H1 (cell line): ENCODE measurements at regions not wholly inside any gene's neighbourhood (a gene's known extent, or its start where the extent isn't known, plus 50 kb on each side); places are given as distances from the start of the nearest gene placed in this dataset.

Experiments used
- CTCF ChIA-PET: fragments of 300-600 bp; sonication (Branson Sonifier 250); formaldehyde crosslinking; loops from one replicate; lab custom pipeline; 2021; ENCODE audit not compliant: partially characterized antibody; lab: Charles Lee
- POLR2A ChIA-PET: fragments of 300-600 bp; sonication (Branson Sonifier 250); formaldehyde crosslinking; loops from one replicate; lab custom pipeline; 2021; ENCODE audit warnings: inconsistent platforms; ENCODE audit not compliant: partially characterized antibody; lab: Charles Lee
- DNase-seq, 2 experiments: peaks; one replicate each; pipeline versions ENCODE4 v3.0.0 to v3.0.0-alpha.2; 2010 to 2022; ENCODE audit warnings: low spot score in 2 of 2, low read depth in 1 of 2, mixed read lengths in 1 of 2
- FAIRE-seq: peaks from 2 replicates; lab custom pipeline; 2011; peaks lifted over from hg19 to GRCh38; lab: Jason Lieb, UNC
- H2AFZ ChIP-seq: 2 replicates; pipeline ENCODE4 v1.8.1; 2012; ENCODE audit warnings: low read length, inconsistent platforms
- H2AK5ac ChIP-seq: 2 replicates; pipeline ENCODE4 v1.6.1; 2013; ENCODE audit warnings: low read depth, low read length
- H2BK120ac ChIP-seq: replicated peaks from 2 replicates; pipeline ENCODE3; 2013; ENCODE audit warnings: low read depth, low read length, inconsistent platforms
- H2BK12ac ChIP-seq: 2 replicates; pipeline ENCODE4 v1.6.1; 2013; ENCODE audit warnings: low read depth, low read length
- H2BK15ac ChIP-seq: 2 replicates; pipeline ENCODE4 v1.6.1; 2013; ENCODE audit warnings: low read length
- H2BK20ac ChIP-seq: 2 replicates; pipeline ENCODE4 v1.6.1; 2013; ENCODE audit warnings: low read length
- H2BK5ac ChIP-seq: 2 replicates; pipeline ENCODE4 v1.6.1; 2013; ENCODE audit warnings: low read depth, low read length
- H3K14ac ChIP-seq: 2 replicates; pipeline ENCODE4 v1.6.1; 2013; ENCODE audit warnings: inconsistent platforms; ENCODE audit not compliant: insufficient read length
- H3K18ac ChIP-seq: 2 replicates; pipeline ENCODE4 v1.6.1; 2013; ENCODE audit warnings: low read length; ENCODE audit errors: extremely low read depth
- H3K23ac ChIP-seq: 2 replicates; pipeline ENCODE4 v1.6.1; 2013; ENCODE audit warnings: inconsistent platforms; ENCODE audit not compliant: insufficient read length
- H3K23me2 ChIP-seq: 2 replicates; pipeline ENCODE4 v1.6.1; 2013; ENCODE audit warnings: low read depth, low read length
- H3K27ac ChIP-seq: 2 replicates; pipeline ENCODE4 v1.6.1; 2011; ENCODE audit warnings: low read depth, low read length, inconsistent platforms
- H3K27me3 ChIP-seq, 4 experiments: replicated peaks in 1 of 4; 1 replicate in 1 of 4; 2 replicates in 3 of 4; pipeline versions ENCODE4 v1.6.1 to v1.8.1; 2011 to 2013; ENCODE audit warnings: low read length in 3 of 4, mild to moderate bottlenecking in 3 of 4, inconsistent platforms in 2 of 4, mixed read lengths in 2 of 4, moderate library complexity in 1 of 4; ENCODE audit not compliant: control insufficient read depth in 3 of 4, insufficient read depth in 3 of 4; ENCODE audit errors: extremely low read depth in 1 of 4
- H3K36me3 ChIP-seq, 4 experiments: 2 replicates each; pipeline versions ENCODE4 v1.6.1 to v1.8.1; 2011 to 2013; ENCODE audit warnings: mild to moderate bottlenecking in 4 of 4, low read length in 3 of 4, moderate library complexity in 2 of 4, control low read depth in 1 of 4, inconsistent platforms in 1 of 4; ENCODE audit not compliant: insufficient read depth in 4 of 4, control insufficient read depth in 2 of 4
- H3K4ac ChIP-seq: replicated peaks from 2 replicates; pipeline ENCODE3; 2013; ENCODE audit warnings: low read length, low read depth, mixed read lengths, inconsistent platforms; ENCODE audit not compliant: insufficient read length
- H3K4me1 ChIP-seq, 4 experiments: replicated peaks in 1 of 4; 1 replicate in 1 of 4; 2 replicates in 3 of 4; pipeline versions ENCODE4 v1.6.1 to v1.8.1; 2011 to 2013; ENCODE audit warnings: low read length in 3 of 4, inconsistent platforms in 2 of 4, mixed read lengths in 1 of 4; ENCODE audit not compliant: insufficient read depth in 4 of 4, control insufficient read depth in 3 of 4
- H3K4me2 ChIP-seq, 2 experiments: 2 replicates each; pipeline versions ENCODE4 v1.6.1 to v1.8.1; 2011 to 2013; ENCODE audit warnings: low read depth in 2 of 2, low read length in 2 of 2, control low read depth in 1 of 2, inconsistent platforms in 1 of 2, mild to moderate bottlenecking in 1 of 2; ENCODE audit not compliant: insufficient read depth in 1 of 2
- H3K4me3 ChIP-seq, 4 experiments: fragments of 200-600, 300-600 bp in 1 of 4; sonication (generic), shearing (Covaris generic), sonication (Bioruptor Twin) in 1 of 4; 2 replicates each; pipeline versions ENCODE4 v1.5.1 to v1.8.1; 2011 to 2016; ENCODE audit warnings: low read length in 4 of 4, low read depth in 3 of 4, control low read depth in 2 of 4, inconsistent platforms in 2 of 4, mild to moderate bottlenecking in 2 of 4, mixed read lengths in 1 of 4, moderate library complexity in 1 of 4; ENCODE audit not compliant: insufficient read depth in 2 of 4; ENCODE audit errors: extremely low read depth in 1 of 4
- H3K56ac ChIP-seq: replicated peaks from 2 replicates; pipeline ENCODE3; 2013; ENCODE audit warnings: low read depth, mild to moderate bottlenecking, mixed read lengths, low read length, inconsistent platforms; ENCODE audit not compliant: insufficient read length
- H3K79me1 ChIP-seq: 2 replicates; pipeline ENCODE4 v1.6.1; 2013; ENCODE audit warnings: low read depth, low read length, control low read depth
- H3K79me2 ChIP-seq, 2 experiments: 2 replicates each; pipeline versions ENCODE4 v1.6.1 to v1.8.1; 2012 to 2013; ENCODE audit warnings: low read length in 2 of 2, mild to moderate bottlenecking in 2 of 2, inconsistent platforms in 1 of 2; ENCODE audit not compliant: insufficient read depth in 2 of 2, control insufficient read depth in 1 of 2
- H3K9ac ChIP-seq, 4 experiments: replicated peaks in 1 of 4; 1 replicate in 1 of 4; 2 replicates in 3 of 4; pipeline versions ENCODE4 v1.6.1 to v1.8.1; 2011 to 2013; ENCODE audit warnings: low read depth in 3 of 4, low read length in 3 of 4, control low read depth in 2 of 4, mild to moderate bottlenecking in 2 of 4, moderate library complexity in 2 of 4, inconsistent platforms in 1 of 4; ENCODE audit errors: extremely low read depth in 1 of 4
- H3K9me3 ChIP-seq, 2 experiments: 2 replicates each; pipeline versions ENCODE4 v1.6.1 to v1.8.1; 2012 to 2013; ENCODE audit warnings: mild to moderate bottlenecking in 2 of 2, moderate library complexity in 2 of 2, control low read depth in 1 of 2, inconsistent platforms in 1 of 2, low read depth in 1 of 2, low read length in 1 of 2, mixed read lengths in 1 of 2; ENCODE audit not compliant: insufficient read depth in 2 of 2
- H4K20me1 ChIP-seq, 2 experiments: replicated peaks in 1 of 2; 2 replicates each; pipeline versions ENCODE3 to v1.8.1; 2011 to 2013; ENCODE audit warnings: inconsistent platforms in 2 of 2, low read length in 2 of 2, mild to moderate bottlenecking in 1 of 2; ENCODE audit not compliant: insufficient read depth in 2 of 2, control insufficient read depth in 1 of 2
- H4K5ac ChIP-seq: 2 replicates; pipeline ENCODE4 v1.6.1; 2013; ENCODE audit warnings: low read length, low read depth, mixed read lengths, inconsistent platforms; ENCODE audit not compliant: insufficient read length
- H4K8ac ChIP-seq: 2 replicates; pipeline ENCODE4 v1.8.0; 2013; ENCODE audit warnings: mild to moderate bottlenecking, moderate library complexity, low read length, inconsistent platforms; ENCODE audit not compliant: insufficient read depth; ENCODE audit errors: extremely low read depth
- H4K91ac ChIP-seq: replicated peaks from 2 replicates; pipeline ENCODE3; 2013; ENCODE audit warnings: low read length, mixed read lengths, inconsistent platforms; ENCODE audit not compliant: insufficient read length
- EZH2 ChIP-seq: fragments of 200-600 bp; sonication (generic); IDR thresholded peaks from 2 replicates; pipeline ENCODE4 v1.7.1; 2012; ENCODE audit warnings: low read depth, mild to moderate bottlenecking, moderate library complexity, low read length, inconsistent platforms; ENCODE audit not compliant: severe bottlenecking
- HDAC2 ChIP-seq, 2 experiments: fragments of 300-600 bp in 1 of 2; sonication (generic) in 1 of 2; IDR thresholded peaks; 2 replicates each; pipeline ENCODE4 v1.6.1; 2011 to 2012; ENCODE audit warnings: low read depth in 2 of 2, low read length in 2 of 2, mild to moderate bottlenecking in 2 of 2, moderate library complexity in 2 of 2, borderline replicate concordance in 1 of 2, inconsistent platforms in 1 of 2
- KDM5A ChIP-seq: fragments of 200-600 bp; IDR thresholded peaks from 2 replicates; pipeline ENCODE4 v1.7.1; 2012; ENCODE audit warnings: mild to moderate bottlenecking, low read length, inconsistent platforms, mixed read lengths
- NANOG ChIP-seq: IDR thresholded peaks from 2 replicates; pipeline ENCODE4 v1.6.1; 2011; ENCODE audit warnings: low read length, low read depth, mild to moderate bottlenecking, inconsistent platforms; ENCODE audit not compliant: insufficient read depth, poor library complexity, severe bottlenecking
- NRF1 ChIP-seq: IDR thresholded peaks from 2 replicates; pipeline ENCODE4 v1.6.1; 2011; ENCODE audit warnings: mild to moderate bottlenecking, low read depth, low read length, improper control_type of control experiment
- PHF8 ChIP-seq: fragments of 200-600 bp; sonication (generic); conservative IDR thresholded peaks from 2 replicates; pipeline ENCODE4 v1.7.1; 2012; ENCODE audit warnings: low read depth, mild to moderate bottlenecking, inconsistent platforms, low read length, moderate library complexity
- POU5F1 ChIP-seq: IDR thresholded peaks from 2 replicates; pipeline ENCODE4 v1.6.1; 2011; ENCODE audit warnings: low read depth, mild to moderate bottlenecking, low read length, moderate library complexity
- RBBP5 ChIP-seq: IDR thresholded peaks from 2 replicates; pipeline ENCODE4 v1.7.1; 2012; ENCODE audit warnings: low read depth, mild to moderate bottlenecking, inconsistent platforms, low read length, moderate library complexity, borderline replicate concordance
- SAP30 ChIP-seq: fragments of 300-600 bp; sonication (generic); IDR thresholded peaks from 2 replicates; pipeline ENCODE4 v1.7.1; 2012; ENCODE audit warnings: low read length, moderate library complexity, mild to moderate bottlenecking, inconsistent platforms; ENCODE audit not compliant: insufficient read depth, insufficient replicate concordance
- SIN3A ChIP-seq, 2 experiments: IDR thresholded peaks in 1 of 2; conservative IDR thresholded peaks in 1 of 2; 2 replicates each; pipeline ENCODE4 v1.6.1; 2011 to 2012; ENCODE audit warnings: low read length in 2 of 2, improper control_type of control experiment in 1 of 2, low read depth in 1 of 2, mild to moderate bottlenecking in 1 of 2
- SP4 ChIP-seq: IDR thresholded peaks from 2 replicates; pipeline ENCODE4 v1.6.1; 2012; ENCODE audit warnings: low read length, inconsistent platforms
- SRF ChIP-seq: IDR thresholded peaks from 2 replicates; pipeline ENCODE4 v1.6.1; 2011; ENCODE audit warnings: mild to moderate bottlenecking, low read depth, low read length, moderate library complexity
- TAF1 ChIP-seq: IDR thresholded peaks from 2 replicates; pipeline ENCODE4 v1.6.1; 2011; ENCODE audit warnings: mild to moderate bottlenecking, low read depth, low read length
- WGBS, 2 experiments: shearing (Covaris generic) in 1 of 2; methylation state at CpG; one replicate each; pipeline versions ENCODE4 v1.1.6 to v1.1.7; 2013 to 2015; ENCODE audit warnings: low lambda C conversion rate in 2 of 2, mixed read lengths in 2 of 2, inconsistent platforms in 1 of 2, low coverage in 1 of 2, missing lambda C conversion rate in 1 of 2; ENCODE audit not compliant: insufficient replicate concordance in 2 of 2, insufficient coverage in 1 of 2, insufficient read length in 1 of 2; ENCODE audit errors: extremely low coverage in 1 of 2, missing lambda C conversion rate in 1 of 2; 5-methylcytosine and 5-hydroxymethylcytosine counted together

DNA sequence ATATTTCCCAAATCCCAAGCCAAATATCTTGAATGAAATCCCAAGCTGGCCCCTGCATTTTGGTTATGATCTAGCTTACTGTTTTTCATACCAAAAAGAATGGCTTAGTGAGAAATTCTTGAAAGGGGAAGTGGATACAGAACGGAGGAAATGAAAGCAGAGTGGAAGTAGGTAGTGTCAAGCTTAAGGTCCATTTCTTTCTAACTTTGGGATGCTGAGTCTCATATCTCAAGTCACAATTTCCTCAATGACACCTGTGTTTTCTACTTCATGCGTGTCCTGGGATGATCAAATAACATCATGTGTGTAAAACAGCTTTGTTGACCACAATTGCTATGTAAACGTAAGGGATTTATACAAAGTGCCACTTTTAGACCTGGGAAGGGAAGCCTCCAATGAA lies 238.8 kb upstream of the SLC35B3 start:
- H3K79me2 ChIP-seq = no peaks in the 10 kb centered on the region
- H3K27me3 ChIP-seq = no peaks in the 10 kb centered on the region
- DNase-seq = no peak
- H2BK20ac ChIP-seq = no peak overlapping the region
- no peak overlapping the region for H3K4me2 ChIP-seq
- no peak overlapping the region for H3K27ac ChIP-seq
- no peak overlapping the region for H4K8ac ChIP-seq
- H4K5ac ChIP-seq = no peak overlapping the region
- H4K91ac ChIP-seq = no peak overlapping the region
- H2BK12ac ChIP-seq = no peak overlapping the region
- H3K23ac ChIP-seq = no peak overlapping the region
- TF ChIP-seq RBBP5 (no peak), TAF1 (no peak), NRF1 (no peak), KDM5A (no peak), SIN3A (conservative IDR thresholded peaks at IDR 0.05 in 1 of 2, IDR thresholded peaks at IDR 0.05 in 1 of 2; ENCODE audit: low read depth in 1 of 2, low read length in 2 of 2) (no peak), PHF8 (no peak), SRF (no peak), SP4 (no peak), SAP30 (no peak), EZH2 (no peak), NANOG (no peak), POU5F1 (no peak), HDAC2 (IDR thresholded peaks at IDR 0.05; ENCODE audit: borderline replicate concordance in 1 of 2, low read depth in 2 of 2, low read length in 2 of 2) (no peak)
- H2BK5ac ChIP-seq = no peak overlapping the region
- FAIRE-seq = no peak
- H3K79me1 ChIP-seq = no peaks in the 10 kb centered on the region
- no peaks in the 10 kb centered on the region for H3K23me2 ChIP-seq
- H3K4ac ChIP-seq = no peak overlapping the region
- no peak overlapping the region for H3K56ac ChIP-seq
- H2BK120ac ChIP-seq = no peak overlapping the region
- ChIA-PET CTCF (interaction anchor here (0.6 to 1.1 kb wide), 2 partner anchors 216 to 249 kb away, joined by 3 read pairs; no protein-coding TSS in a partner anchor), POLR2A (no interaction called here)
- 93% methylated on average over 3 of the region's 3 CpGs; no CpG with 5 or more reads in 1 of the 2 experiments for WGBS, 2 experiments
- no peak overlapping the region for H2AK5ac ChIP-seq
- H3K9ac ChIP-seq = no peak overlapping the region
- H3K4me3 ChIP-seq = no peak overlapping the region
- no peak overlapping the region for H3K18ac ChIP-seq
- no peaks in the 10 kb centered on the region for H3K4me1 ChIP-seq
- H3K9me3 ChIP-seq = no peaks in the 10 kb centered on the region
- no peak overlapping the region for H2AFZ ChIP-seq
- no peaks in the 10 kb centered on the region for H4K20me1 ChIP-seq
- H3K36me3 ChIP-seq = no peaks in the 10 kb centered on the region
- H3K14ac ChIP-seq = no peak overlapping the region
- H2BK15ac ChIP-seq = no peak overlapping the region
